Gastrocnemius medialis (tissue), 4 donors: ENCODE measurements at regions not wholly inside any gene's neighbourhood (a gene's known extent, or its start where the extent isn't known, plus 50 kb on each side); places are given as distances from the start of the nearest gene placed in this dataset.

Experiments used
- ATAC-seq, 2 donors: fragments of 150-250 bp; one replicate each; pipeline ENCODE4 v1.9.1; 2016
- DNase-seq, 2 donors: peaks; one replicate each; pipeline ENCODE4 v3.0.0-alpha.2; 2019
- H3K27ac ChIP-seq, 4 donors: fragments of 200-600 bp; sonication (generic); 1 replicate in 1 of 4; 2 replicates in 3 of 4; pipeline ENCODE4 v1.5.1; 2016 to 2018; ENCODE audit warnings: mild to moderate bottlenecking in 2 of 4, moderate library complexity in 1 of 4
- H3K27me3 ChIP-seq, 3 donors: fragments of 200-600 bp; sonication (generic) in 2 of 3; 1 replicate in 1 of 3; 2 replicates in 2 of 3; pipeline versions ENCODE4 v1.5.1 to v1.6.0; 2016 to 2019; ENCODE audit warnings: mild to moderate bottlenecking in 1 of 3, moderate library complexity in 1 of 3
- H3K36me3 ChIP-seq, 2 donors: fragments of 200-600 bp; sonication (generic) in 1 of 2; one replicate each; pipeline ENCODE4 v1.5.1; 2017 to 2018
- H3K4me1 ChIP-seq, 2 donors: fragments of 200-600 bp; sonication (generic) in 1 of 2; one replicate each; pipeline ENCODE4 v1.5.1; 2016 to 2017; ENCODE audit warnings: mild to moderate bottlenecking in 2 of 2
- H3K4me3 ChIP-seq, 4 donors: fragments of 200-600 bp; sonication (generic) in 3 of 4; 1 replicate in 1 of 4; 2 replicates in 3 of 4; pipeline ENCODE4 v1.5.1; 2016 to 2019; ENCODE audit warnings: mild to moderate bottlenecking in 2 of 4
- H3K9me3 ChIP-seq, 3 donors: fragments of 200-600 bp; sonication (generic) in 2 of 3; 1 replicate in 1 of 3; 2 replicates in 2 of 3; pipeline ENCODE4 v1.5.1; 2016 to 2019
- POLR2A ChIP-seq, 2 donors: fragments of 450-650 bp; IDR thresholded peaks; one replicate each; pipeline ENCODE4 v1.6.1; 2017; ENCODE audit warnings: antibody characterized with exemption in 2 of 2, mild to moderate bottlenecking in 2 of 2, moderate library complexity in 2 of 2
- in situ Hi-C, 4 donors: fragments of 200-750 bp; cut with MboI; loops; one replicate each; pipeline versions ENCODE4 v1.15.0 to v1.8.0; 2017; ENCODE audit warnings: low sequenced_read_pairs in 4 of 4
- intact Hi-C: fragments of 100-400 bp; cut with DNase I; formaldehyde crosslinking; loops from one replicate; pipeline ENCODE4 v1.15.1; 2023; ENCODE audit warnings: low total_unique reads
- TF ChIP-seq, protein P1 (sequence below), 5 experiments: fragments of 450-650 bp in 3 of 5; fragments of 200-600 bp in 2 of 5; sonication (generic) in 2 of 5; IDR thresholded peaks in 4 of 5; conservative IDR thresholded peaks in 1 of 5; 1 replicate in 4 of 5; 2 replicates in 1 of 5; pipeline ENCODE4 v1.5.1; 2016 to 2019; ENCODE audit warnings: antibody characterized with exemption in 5 of 5, mild to moderate bottlenecking in 3 of 5, moderate library complexity in 3 of 5

- no peak for DNase-seq
- Histone ChIP-seq H3K36me3 (no peaks in the 10 kb centered on the region), H3K4me3 (no peak overlapping the region), H3K27ac (no peak overlapping the region), H3K9me3 (no peaks in the 10 kb centered on the region), H3K27me3 (no peaks in the 10 kb centered on the region), H3K4me1 (peaks cover 0 to 3% of the 10 kb centered on the region in 2 donors)
- ATAC-seq, result no peak
- no peak for TF ChIP-seq POLR2A (IDR thresholded peaks at IDR 0.05)
- TF ChIP-seq, protein P1, sequence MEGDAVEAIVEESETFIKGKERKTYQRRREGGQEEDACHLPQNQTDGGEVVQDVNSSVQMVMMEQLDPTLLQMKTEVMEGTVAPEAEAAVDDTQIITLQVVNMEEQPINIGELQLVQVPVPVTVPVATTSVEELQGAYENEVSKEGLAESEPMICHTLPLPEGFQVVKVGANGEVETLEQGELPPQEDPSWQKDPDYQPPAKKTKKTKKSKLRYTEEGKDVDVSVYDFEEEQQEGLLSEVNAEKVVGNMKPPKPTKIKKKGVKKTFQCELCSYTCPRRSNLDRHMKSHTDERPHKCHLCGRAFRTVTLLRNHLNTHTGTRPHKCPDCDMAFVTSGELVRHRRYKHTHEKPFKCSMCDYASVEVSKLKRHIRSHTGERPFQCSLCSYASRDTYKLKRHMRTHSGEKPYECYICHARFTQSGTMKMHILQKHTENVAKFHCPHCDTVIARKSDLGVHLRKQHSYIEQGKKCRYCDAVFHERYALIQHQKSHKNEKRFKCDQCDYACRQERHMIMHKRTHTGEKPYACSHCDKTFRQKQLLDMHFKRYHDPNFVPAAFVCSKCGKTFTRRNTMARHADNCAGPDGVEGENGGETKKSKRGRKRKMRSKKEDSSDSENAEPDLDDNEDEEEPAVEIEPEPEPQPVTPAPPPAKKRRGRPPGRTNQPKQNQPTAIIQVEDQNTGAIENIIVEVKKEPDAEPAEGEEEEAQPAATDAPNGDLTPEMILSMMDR (IDR thresholded peaks at IDR 0.05 in 4 of 5, conservative IDR thresholded peaks at IDR 0.05 in 1 of 5), result peak; percentile 18 to 48 (median 19)
- in situ Hi-C loops, result loop anchor here in 1 of 4 donors (10.0 kb wide), 1 partner anchor 131 kb away; no protein-coding TSS in a partner anchor
- intact Hi-C loops, result loop anchor here (10.0 kb wide), 1 partner anchor 131 kb away; no protein-coding TSS in a partner anchor
These were observed 227.9 kb upstream of the PRSS58 start for GRCh38 chr7:142485617-142486226.

DNA sequence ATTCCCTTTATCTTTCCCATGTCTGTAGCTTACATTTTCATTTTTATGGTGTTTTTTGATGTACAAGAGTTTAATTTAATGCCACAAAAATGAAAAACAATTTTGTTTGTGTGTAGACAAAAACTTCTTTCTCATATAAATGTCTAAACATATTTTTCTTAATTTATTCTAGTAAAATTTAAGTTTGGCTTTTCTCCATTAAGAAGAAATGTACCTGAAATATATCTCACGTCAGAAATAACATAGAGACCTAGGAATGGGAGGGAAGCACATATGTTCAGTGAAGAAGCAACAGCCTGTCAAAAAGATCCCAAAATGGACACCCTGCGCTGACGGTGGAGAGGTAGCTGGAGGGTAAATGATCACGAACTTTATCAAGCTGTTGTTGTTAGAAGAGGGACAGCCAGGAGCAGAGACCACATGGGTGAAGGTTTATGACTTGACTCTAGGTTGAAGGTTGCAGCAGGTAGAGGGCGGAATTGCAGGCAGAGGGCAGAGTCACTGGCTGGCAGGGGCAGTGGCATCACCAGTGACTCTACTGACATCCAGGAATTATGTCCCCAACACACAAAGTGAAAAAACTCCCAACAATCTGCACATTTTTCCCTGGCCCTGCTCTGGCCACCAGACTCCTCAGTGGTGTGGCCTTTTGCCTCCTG, 225.9 kb upstream of the PRSS58 start:
- intact Hi-C loops, result loop anchor here (10.0 kb wide), 1 partner anchor 129 kb away; no protein-coding TSS in a partner anchor
- in situ Hi-C loops, result loop anchor here in 2 of 4 donors (5.0 to 10.0 kb wide), 2 partner anchors 126 to 129 kb away; no protein-coding TSS in a partner anchor
- DNase-seq, result no peak

GRCh38 chr7:142482891-142483658, 225.2 kb upstream of the PRSS58 start:
- no peaks in the 10 kb centered on the region for H3K27me3 ChIP-seq
- TF ChIP-seq POLR2A (IDR thresholded peaks at IDR 0.05), result no peak
- TF ChIP-seq, protein P1 (IDR thresholded peaks at IDR 0.05 in 4 of 5, conservative IDR thresholded peaks at IDR 0.05 in 1 of 5), result peak in 4 of 5 experiments; percentile 39 to 73 (median 60)
- peaks cover 0 to 6% of the 10 kb centered on the region in 2 donors for H3K4me1 ChIP-seq
- peak; percentile 49 to 50 for ATAC-seq
- DNase-seq, result no peak
- no peaks in the 10 kb centered on the region for H3K9me3 ChIP-seq
- H3K36me3 ChIP-seq, result no peaks in the 10 kb centered on the region
- no peak overlapping the region for H3K4me3 ChIP-seq
- intact Hi-C loops (loop anchor here (10.0 kb wide), 1 partner anchor 128 kb away; no protein-coding TSS in a partner anchor), in situ Hi-C loops (loop anchor here in 2 of 4 donors (5.0 to 10.0 kb wide), 2 partner anchors 126 to 128 kb away; no protein-coding TSS in a partner anchor)
- H3K27ac ChIP-seq, result no peak overlapping the region

More for the DNA sequence above, 225.9 kb upstream of the PRSS58 start:
- Histone ChIP-seq H3K27me3 (no peaks in the 10 kb centered on the region), H3K36me3 (no peaks in the 10 kb centered on the region), H3K9me3 (no peaks in the 10 kb centered on the region), H3K4me1 (peaks cover 0 to 3% of the 10 kb centered on the region in 2 donors), H3K4me3 (no peak overlapping the region), H3K27ac (no peak overlapping the region)
- no peak for ATAC-seq
- TF ChIP-seq, protein P1 (IDR thresholded peaks at IDR 0.05 in 4 of 5, conservative IDR thresholded peaks at IDR 0.05 in 1 of 5), result no peak
- no peak for TF ChIP-seq POLR2A (IDR thresholded peaks at IDR 0.05)

- intact Hi-C loops (loop anchor here (2.0 to 10.0 kb wide), 3 partner anchors 23 to 127 kb away; no protein-coding TSS in a partner anchor), in situ Hi-C loops (loop anchor here in 2 of 4 donors (5.0 to 10.0 kb wide), 2 partner anchors 124 to 127 kb away; no protein-coding TSS in a partner anchor)
- ATAC-seq, result peak in 1 of 2 donors; percentile 72
- H3K4me3 ChIP-seq, result no peak overlapping the region
- no peak overlapping the region for H3K27ac ChIP-seq
- DNase-seq, result no peak
- no peak for TF ChIP-seq POLR2A (IDR thresholded peaks at IDR 0.05)
- TF ChIP-seq, protein P1 (IDR thresholded peaks at IDR 0.05 in 4 of 5, conservative IDR thresholded peaks at IDR 0.05 in 1 of 5), result peak in 1 of 5 experiments; percentile 8
- H3K4me1 ChIP-seq, result peaks cover 0 to 5% of the 10 kb centered on the region in 2 donors
- H3K9me3 ChIP-seq, result no peaks in the 10 kb centered on the region
- no peaks in the 10 kb centered on the region for H3K27me3 ChIP-seq
- H3K36me3 ChIP-seq, result no peaks in the 10 kb centered on the region
These were observed 223.7 kb upstream of the PRSS58 start for GRCh38 chr7:142481548-142481947.
